Astrocyte (in vitro differentiated cells and primary cell): ENCODE measurements at regions not wholly inside any gene's neighbourhood (a gene's known extent, or its start where the extent isn't known, plus 50 kb on each side); places are given as distances from the start of the nearest gene placed in this dataset.

Experiments
- DNase-seq: peaks from one replicate; pipeline ENCODE4 v3.0.0-alpha.2; 2010; ENCODE audit warnings: low read depth
- FAIRE-seq: peaks from 2 replicates; lab custom pipeline; 2011; peaks lifted over from hg19 to GRCh38; lab: Jason Lieb, UNC
- H2AFZ ChIP-seq: 2 replicates; pipeline ENCODE4 v1.6.0; 2012; ENCODE audit warnings: low read depth, low read length, inconsistent platforms
- H3K27ac ChIP-seq: 2 replicates; pipeline ENCODE4 v1.5.1; 2011; ENCODE audit warnings: low read depth, low read length, inconsistent platforms
- H3K27me3 ChIP-seq: 2 replicates; pipeline ENCODE4 v1.6.0; 2011; ENCODE audit warnings: low read length, inconsistent platforms; ENCODE audit not compliant: insufficient read depth
- H3K36me3 ChIP-seq: 2 replicates; pipeline ENCODE4 v1.5.1; 2011; ENCODE audit warnings: low read length, inconsistent platforms; ENCODE audit not compliant: insufficient read depth
- H3K4me1 ChIP-seq: 2 replicates; pipeline ENCODE4 v1.5.1; 2011; ENCODE audit warnings: low read length, inconsistent platforms; ENCODE audit not compliant: insufficient read depth
- H3K4me2 ChIP-seq: 2 replicates; pipeline ENCODE4 v1.6.0; 2012; ENCODE audit warnings: low read length, inconsistent platforms
- H3K4me3 ChIP-seq: 2 replicates; pipeline ENCODE4 v1.5.1; 2011; ENCODE audit warnings: low read depth, mild to moderate bottlenecking, low read length, inconsistent platforms; ENCODE audit not compliant: insufficient read depth
- H3K79me2 ChIP-seq: 2 replicates; pipeline ENCODE4 v1.6.0; 2012; ENCODE audit warnings: mild to moderate bottlenecking, low read length, inconsistent platforms; ENCODE audit not compliant: insufficient read depth
- H3K9ac ChIP-seq: 2 replicates; pipeline ENCODE4 v1.6.0; 2012; ENCODE audit warnings: mild to moderate bottlenecking, low read length, inconsistent platforms
- H3K9me3 ChIP-seq: 2 replicates; pipeline ENCODE4 v1.5.1; 2012; ENCODE audit warnings: low read depth, mild to moderate bottlenecking, low read length, inconsistent platforms; ENCODE audit not compliant: insufficient read depth
- H4K20me1 ChIP-seq: 2 replicates; pipeline ENCODE4 v1.6.0; 2012; ENCODE audit warnings: low read length, inconsistent platforms; ENCODE audit not compliant: insufficient read depth
- H3K27ac Mint-ChIP-seq: one replicate; pipeline ENCODE4 v1.8.0; 2021; ENCODE audit warnings: mild to moderate bottlenecking, mixed read lengths; ENCODE audit not compliant: unreplicated experiment
- H3K27me3 Mint-ChIP-seq: one replicate; pipeline ENCODE4 v1.8.0; 2021; ENCODE audit warnings: low read depth, mixed read lengths; ENCODE audit not compliant: unreplicated experiment
- H3K36me3 Mint-ChIP-seq: one replicate; pipeline ENCODE4 v1.8.0; 2021; ENCODE audit warnings: low read depth, mixed read lengths; ENCODE audit not compliant: unreplicated experiment
- H3K4me1 Mint-ChIP-seq: one replicate; pipeline ENCODE4 v1.8.0; 2021; ENCODE audit warnings: low read depth, mixed read lengths; ENCODE audit not compliant: unreplicated experiment
- H3K4me3 Mint-ChIP-seq: one replicate; pipeline ENCODE4 v1.8.0; 2021; ENCODE audit warnings: mild to moderate bottlenecking, moderate library complexity, mixed read lengths; ENCODE audit not compliant: unreplicated experiment
- H3K9me3 Mint-ChIP-seq: one replicate; pipeline ENCODE4 v1.8.0; 2021; ENCODE audit warnings: mild to moderate bottlenecking, mixed read lengths; ENCODE audit not compliant: unreplicated experiment
- CTCF ChIP-seq: IDR thresholded peaks from 2 replicates; pipeline ENCODE4 v1.5.1; 2011; ENCODE audit warnings: low read depth, mild to moderate bottlenecking, inconsistent platforms, low read length, moderate library complexity; ENCODE audit not compliant: insufficient read depth
- EZH2 ChIP-seq: IDR thresholded peaks from 2 replicates; pipeline ENCODE4 v1.6.1; 2012; ENCODE audit warnings: mild to moderate bottlenecking, low read length, inconsistent platforms; ENCODE audit not compliant: insufficient read depth

DNA sequence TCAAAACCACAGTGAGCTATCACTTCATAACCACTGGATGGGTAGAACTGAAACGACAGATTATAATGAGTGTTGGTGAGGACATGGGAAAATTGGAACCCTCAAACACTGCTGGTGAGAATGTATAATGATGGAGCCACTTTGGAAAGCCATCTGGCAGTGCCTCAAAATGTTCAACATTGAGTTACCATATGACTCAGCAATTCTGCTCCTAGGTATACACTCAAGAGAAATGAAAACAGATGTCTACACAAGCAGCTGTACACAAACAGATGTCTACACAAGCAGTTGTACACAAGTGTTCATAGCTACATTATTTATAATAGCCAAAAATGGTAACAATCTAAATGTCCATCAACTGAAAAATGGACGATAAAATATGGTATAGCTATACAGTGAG lies 143.9 kb downstream of the PDGFRA start:
- Mint-ChIP-seq H3K36me3 (no peaks in the 10 kb centered on the region), H3K4me3 (no peak overlapping the region), H3K9me3 (peaks cover 1% of the 10 kb centered on the region), H3K27me3 (peaks cover 2% of the 10 kb centered on the region), H3K27ac (no peak overlapping the region), H3K4me1 (peaks cover 7% of the 10 kb centered on the region)
- Histone ChIP-seq H3K79me2 (no peaks in the 10 kb centered on the region), H3K4me3 (no peak overlapping the region), H3K4me1 (no peaks in the 10 kb centered on the region), H2AFZ (no peak overlapping the region), H3K4me2 (no peak overlapping the region), H3K9me3 (no peaks in the 10 kb centered on the region), H3K27me3 (no peaks in the 10 kb centered on the region), H4K20me1 (no peaks in the 10 kb centered on the region), H3K9ac (no peak overlapping the region), H3K36me3 (no peaks in the 10 kb centered on the region), H3K27ac (no peak overlapping the region)
- no peak for DNase-seq
- no peak for FAIRE-seq
- TF ChIP-seq EZH2 (no peak), CTCF (no peak)

DNA sequence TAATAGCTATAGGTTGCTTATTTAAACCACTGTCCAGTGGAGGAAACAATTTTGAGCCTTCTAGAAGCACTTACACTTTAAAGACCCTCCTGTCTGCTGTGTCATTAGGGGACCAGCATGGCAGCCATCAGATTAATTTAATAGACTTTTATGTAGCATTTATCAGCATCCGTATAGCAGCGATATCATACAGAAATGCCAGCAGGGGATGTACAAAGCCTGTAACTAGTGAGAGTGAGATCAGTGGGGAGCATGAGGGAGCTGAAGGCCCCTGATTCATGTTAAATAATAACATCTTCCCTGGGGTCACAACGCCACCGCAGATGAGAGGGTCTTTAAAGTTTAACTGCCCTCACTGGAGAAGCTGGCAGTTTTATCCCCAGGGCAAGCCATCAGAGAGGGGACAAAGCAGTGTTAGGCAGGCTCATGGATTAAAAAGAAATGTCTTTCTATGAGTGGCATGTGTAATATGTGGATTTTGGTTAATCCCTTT lies 144.7 kb downstream of the PDGFRA start:
- H3K9me3 Mint-ChIP-seq: peaks cover 4% of the 10 kb centered on the region
- no peaks in the 10 kb centered on the region for H3K36me3 Mint-ChIP-seq

More for the DNA sequence above, 144.7 kb downstream of the PDGFRA start:
- Mint-ChIP-seq H3K27ac (no peak overlapping the region), H3K27me3 (no peaks in the 10 kb centered on the region), H3K4me3 (no peak overlapping the region), H3K4me1 (peaks cover 12% of the 10 kb centered on the region)
- Histone ChIP-seq H3K4me3 (no peak overlapping the region), H4K20me1 (no peaks in the 10 kb centered on the region), H3K79me2 (no peaks in the 10 kb centered on the region), H3K27ac (no peak overlapping the region), H3K9ac (no peak overlapping the region), H3K36me3 (no peaks in the 10 kb centered on the region), H3K9me3 (no peaks in the 10 kb centered on the region), H3K4me2 (no peak overlapping the region), H3K4me1 (no peaks in the 10 kb centered on the region), H2AFZ (no peak overlapping the region), H3K27me3 (no peaks in the 10 kb centered on the region)
- no peak for DNase-seq
- no peak for FAIRE-seq
- TF ChIP-seq CTCF (no peak), EZH2 (no peak)
